GM18858 (cell line): ENCODE measurements at regions not wholly inside any gene's neighbourhood (a gene's known extent, or its start where the extent isn't known, plus 50 kb on each side); places are given as distances from the start of the nearest gene placed in this dataset.

Source experiments
- ATAC-seq: cut with Tn5 transposase; IDR thresholded peaks from one replicate; pipeline ENCODE4 v1.9.1; 2021; ENCODE audit not compliant: unreplicated experiment

DNA sequence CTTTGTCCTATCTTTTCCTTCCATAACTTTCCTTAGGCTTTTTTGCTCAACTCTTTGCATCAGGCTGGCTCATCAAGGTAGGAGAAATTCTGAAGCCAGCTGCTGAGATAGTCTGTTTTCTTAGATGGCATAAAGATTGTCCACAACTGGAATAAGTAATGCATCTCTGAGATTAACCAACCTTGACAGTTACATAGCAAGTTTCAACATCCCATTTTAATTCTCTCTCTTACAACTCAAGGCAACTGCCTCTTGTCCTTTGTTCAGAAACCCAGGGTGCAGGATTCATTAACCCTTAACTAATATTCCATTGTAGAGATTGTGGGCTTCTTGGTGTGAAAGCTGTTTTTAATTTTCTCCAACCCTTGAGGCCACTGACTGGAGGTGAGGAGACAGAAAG, 239.2 kb downstream of the LACC1 start:
- ATAC-seq = no peak

DNA sequence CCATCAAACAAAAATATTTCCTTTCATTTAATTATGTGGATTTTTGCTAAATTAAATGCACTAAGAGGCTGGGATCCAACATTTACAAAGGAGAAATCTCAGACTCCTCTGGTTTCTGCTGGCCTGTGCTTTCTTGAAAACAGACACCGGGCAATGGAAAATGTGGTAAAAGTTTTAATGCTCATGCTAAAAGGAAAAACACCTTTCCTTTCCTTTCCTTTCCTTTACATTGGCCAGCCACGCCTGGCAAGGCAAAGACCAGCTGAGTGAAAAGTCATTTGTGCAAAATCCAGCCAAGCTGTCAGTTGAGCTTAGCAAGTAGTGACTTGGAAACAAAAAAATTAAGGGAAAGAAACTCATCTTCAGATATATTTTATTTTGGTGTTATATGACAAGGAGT, 240.3 kb downstream of the LACC1 start:
- ATAC-seq = no peak

DNA sequence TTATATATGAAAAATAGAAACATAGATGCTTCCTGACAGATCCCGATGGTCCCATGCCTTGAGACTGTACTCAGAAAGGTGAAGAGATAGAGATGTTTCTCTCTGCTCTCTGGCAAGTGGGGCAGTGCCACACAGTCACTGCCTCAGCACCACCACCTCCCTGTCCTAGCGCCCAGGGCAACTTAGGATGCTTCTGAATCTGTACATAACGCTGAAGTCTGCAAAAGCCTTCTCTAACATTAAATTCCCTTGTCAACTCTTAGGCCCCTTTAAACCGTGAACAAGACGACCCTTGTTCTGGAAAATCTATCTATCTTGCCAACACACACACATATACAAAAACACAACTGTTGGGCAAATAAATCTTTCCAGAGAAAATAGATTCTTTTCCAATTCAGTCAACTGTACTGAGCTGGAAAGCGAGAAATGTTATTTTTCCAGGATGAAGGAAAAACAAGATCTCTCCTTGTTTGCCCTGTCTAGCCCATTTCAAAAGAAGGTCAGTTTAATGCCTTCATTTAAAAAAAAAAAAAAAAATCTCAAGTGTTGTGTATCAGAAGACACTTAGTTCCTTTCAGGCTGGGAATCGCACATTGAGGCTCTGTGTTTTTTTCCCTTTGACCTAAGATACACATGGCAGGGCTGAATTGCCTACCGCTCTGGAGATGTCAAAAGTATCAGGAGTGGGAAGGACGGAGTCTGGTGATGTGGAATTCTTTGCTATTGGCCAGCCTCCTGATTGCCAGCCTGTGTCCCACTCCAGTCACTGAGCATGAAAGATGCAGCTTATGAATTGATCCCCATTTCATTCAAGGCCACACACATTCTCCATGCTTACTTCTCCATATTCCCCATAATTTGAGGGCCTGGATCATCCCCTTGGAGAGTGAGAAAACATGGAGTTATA, 241.4 kb downstream of the LACC1 start:
- no peak for ATAC-seq

DNA sequence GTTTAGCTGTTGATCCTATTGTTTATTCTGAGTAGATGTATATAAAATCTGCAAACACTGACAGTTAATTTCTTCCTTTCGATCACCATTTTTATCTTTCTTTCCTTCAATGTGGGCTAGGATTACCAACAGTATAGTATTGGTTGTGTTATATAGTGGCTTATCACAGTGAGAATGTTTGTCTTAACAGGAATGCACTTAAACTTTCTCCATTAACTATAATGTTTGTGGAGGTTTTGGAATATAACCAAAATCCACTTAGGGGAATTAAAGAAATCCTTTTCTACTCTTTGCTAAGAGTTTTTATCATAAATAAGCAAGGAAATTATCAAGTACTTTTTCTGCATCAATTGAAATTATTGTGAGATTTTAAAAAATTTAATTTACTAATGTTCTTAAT, 244.6 kb downstream of the LACC1 start:
- ATAC-seq = no peak

DNA sequence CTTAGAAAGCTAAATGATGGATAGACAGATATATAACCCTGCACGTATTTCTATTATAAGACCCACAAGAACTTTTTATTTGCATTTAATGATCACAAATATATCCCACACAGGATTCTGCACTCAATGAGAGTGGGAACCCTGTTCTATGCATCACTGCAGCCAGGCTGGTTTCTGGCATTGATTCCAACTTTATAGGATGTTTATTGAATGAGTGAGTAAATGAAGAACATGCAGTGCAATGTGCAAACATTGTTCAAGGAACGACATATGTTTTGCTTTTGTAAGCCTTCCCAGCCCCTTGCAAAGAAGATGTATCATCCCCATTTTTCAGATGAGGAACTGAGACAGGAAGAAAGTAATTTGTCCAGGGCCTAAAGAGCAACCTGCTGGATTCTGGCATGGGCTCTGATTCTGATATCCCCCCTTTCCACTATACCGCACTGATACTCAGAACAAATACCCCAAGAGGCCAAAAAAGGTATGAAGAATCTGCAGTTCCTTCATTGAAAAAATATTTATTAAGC, 246.3 kb downstream of the LACC1 start:
- ATAC-seq = no peak

DNA sequence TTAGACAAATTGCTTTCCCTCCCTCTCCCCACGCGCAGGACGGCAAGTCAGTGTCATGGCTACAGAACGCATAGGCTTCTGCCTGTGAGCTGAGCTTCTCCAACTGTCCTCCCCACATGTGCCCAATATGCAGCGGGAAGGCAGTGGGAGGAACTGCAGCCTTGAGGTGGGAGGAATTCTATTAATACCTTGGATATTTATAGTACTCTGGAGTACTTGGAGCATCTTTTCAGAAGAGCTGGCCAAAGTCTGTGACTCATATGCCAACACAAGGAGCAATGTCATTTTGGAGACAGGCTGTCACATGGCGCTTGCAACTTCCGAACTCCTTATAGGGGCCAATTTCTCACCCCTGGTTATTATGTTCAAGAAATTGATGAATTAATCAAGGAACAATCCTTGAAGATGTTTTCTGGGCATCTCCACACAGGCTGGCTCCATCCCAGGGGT, 245.0 kb upstream of the SERP2 start:
- no peak for ATAC-seq

DNA sequence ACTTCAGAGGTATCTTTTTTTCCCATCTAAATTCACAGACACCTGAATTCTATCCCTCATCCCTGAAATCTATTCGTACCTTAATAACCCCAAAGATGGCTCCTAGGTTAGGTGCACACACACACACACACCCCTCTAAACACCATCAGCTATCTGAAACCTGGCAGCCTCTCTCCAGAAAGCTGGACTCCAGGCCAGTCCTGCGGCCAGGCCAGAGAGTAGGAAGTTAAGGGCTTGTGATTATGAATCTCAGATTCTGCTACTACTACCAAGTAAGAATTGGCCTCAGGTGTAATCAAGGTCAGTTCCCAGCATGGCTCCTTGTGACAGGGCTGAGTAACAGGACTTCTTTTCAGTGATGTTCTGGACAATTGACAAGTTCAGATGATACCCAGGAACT, 244.2 kb upstream of the SERP2 start:
- no peak for ATAC-seq

DNA sequence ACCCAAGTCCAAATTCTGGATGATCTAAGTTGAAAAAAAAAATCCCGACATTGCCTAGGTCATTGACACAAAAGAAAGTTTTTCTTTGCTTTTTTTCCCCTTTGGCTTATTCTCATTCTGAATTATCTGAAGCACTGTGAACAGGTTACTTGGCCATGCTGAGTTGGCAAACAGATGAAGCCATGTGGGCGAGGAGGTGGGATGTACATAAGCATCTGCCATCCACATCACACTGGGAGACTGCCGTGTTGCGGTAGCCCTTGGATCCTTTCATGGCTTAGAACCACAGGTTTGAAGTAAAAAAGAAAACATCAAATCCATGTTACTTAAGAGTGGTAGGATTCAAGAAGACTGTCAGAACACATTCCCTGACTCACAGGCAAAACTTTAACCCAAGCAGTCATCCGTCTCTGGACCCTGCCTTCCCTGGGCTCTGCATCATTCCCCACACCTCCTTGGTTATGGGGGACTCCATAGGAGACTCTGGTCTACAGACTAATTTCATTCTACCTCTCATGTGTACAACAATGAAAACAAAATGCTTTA, 242.5 kb upstream of the SERP2 start:
- no peak for ATAC-seq

DNA sequence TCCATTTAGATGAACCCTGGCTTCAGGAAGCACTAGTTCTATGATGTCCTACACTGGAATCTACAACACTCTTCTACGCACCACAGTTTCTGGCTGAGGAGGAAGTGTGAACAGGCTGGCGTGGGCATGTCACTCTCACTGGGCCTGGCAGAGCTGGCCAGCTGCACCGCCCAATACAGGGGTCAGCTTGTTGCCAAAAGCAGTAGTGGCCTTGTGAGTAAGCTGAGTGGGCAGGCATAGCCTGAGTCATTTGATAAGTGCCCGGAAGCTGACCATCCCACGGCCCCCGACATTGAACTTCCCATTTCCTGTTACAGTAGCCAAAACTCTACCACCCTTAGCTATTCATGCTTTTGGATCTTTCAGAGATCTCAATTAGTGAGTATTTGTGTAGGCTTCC, 240.9 kb upstream of the SERP2 start:
- ATAC-seq = no peak

DNA sequence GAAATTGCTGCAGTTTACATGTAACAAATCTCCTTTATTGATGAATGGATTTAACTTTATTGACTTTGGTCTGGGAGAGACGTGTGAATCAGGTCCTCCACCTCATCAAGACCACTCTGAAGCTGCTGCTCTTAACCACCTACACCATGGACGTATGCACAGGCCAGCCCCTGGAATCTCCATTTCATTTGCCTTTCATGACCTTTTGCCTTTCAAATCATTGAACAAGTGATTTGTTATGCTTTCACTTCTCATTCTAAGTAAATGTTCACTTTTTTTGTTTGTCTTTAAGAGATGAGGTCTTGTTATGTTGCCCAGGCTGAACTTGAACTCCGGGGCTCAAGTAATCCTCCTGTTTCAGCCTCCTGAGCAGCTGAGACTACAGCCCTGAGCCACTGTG, 240.0 kb upstream of the SERP2 start:
- ATAC-seq = no peak

DNA sequence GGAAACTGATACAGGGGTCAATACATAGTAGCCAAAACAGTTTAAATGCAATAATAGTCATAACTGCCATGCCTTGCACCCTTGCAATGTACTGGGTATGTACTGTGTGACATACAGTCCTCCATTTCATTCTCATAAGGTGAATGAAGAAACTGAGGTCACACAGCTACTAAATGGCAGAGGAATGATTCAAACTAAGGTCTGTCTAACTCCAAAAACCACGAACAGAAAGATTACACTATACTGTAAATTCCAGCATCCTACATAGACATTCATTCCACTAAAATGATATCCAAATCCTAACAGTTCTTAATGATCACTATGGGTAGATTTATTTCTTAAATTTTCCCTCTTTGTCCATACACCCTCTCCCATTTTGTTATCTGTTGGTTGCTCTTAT, 238.1 kb upstream of the SERP2 start:
- ATAC-seq = no peak

DNA sequence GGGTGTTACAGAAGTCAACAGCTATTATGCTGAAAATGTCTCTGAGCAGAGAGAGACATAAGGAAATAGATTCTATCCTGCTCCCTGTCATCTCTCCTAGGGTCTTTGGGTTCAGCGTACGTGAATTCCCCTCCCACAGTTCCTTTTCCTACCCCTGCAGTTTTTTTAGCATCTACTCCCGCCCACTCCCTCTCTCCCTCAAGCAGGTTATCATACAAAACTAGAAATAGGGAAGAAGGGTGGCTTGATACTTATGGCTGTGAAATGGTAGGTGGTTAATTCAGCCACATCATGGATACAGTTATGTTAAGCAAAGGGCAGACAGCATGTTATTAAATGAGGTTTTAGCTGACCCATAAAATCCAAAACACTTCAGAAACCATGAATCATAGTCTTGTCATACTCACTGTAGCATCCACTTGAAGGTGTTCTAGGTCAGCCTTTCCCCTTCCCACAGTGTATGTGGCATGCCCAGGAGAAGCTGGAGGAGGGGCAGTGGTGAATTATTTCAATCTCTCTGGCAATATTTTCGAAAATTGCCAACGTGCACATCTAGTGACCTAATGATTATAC, 236.8 kb upstream of the SERP2 start:
- no peak for ATAC-seq

DNA sequence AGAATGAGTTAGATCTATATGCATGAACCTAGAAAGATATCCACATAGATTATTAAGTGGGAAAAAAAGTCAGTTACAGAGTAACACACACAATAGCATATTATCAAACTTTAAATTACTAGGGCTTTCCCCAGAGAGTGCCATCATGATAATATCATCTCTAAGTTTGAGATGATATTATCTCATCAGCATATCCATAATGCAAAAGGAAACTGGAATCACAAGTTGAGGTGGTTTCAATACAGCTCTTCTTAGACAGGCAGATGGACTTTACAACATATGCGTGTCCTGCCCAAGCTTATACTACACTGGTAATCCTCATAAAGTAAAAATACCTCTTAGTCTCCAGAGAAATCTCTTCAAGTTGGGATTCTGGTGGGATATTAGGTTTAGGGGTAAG, 236.2 kb upstream of the SERP2 start:
- ATAC-seq = no peak

DNA sequence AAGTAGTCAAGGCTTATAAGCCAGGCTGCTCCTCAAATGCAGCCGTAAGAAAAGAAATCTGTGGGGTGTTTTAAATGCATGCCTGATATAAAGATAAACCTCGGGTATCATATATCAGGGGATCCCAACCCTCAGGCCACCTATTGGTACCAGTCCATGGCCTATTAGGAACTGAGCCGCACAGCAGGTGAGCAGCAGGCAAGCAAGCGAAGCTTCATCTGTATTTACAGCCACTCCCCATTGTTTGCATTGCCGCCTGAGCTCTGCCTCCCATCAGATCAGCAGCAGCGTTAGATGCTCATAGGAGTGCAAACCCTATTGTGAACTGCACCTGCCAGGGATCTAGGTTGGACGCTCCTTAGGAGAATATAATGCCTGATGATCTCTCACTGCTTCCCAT, 233.5 kb upstream of the SERP2 start:
- ATAC-seq = no peak

DNA sequence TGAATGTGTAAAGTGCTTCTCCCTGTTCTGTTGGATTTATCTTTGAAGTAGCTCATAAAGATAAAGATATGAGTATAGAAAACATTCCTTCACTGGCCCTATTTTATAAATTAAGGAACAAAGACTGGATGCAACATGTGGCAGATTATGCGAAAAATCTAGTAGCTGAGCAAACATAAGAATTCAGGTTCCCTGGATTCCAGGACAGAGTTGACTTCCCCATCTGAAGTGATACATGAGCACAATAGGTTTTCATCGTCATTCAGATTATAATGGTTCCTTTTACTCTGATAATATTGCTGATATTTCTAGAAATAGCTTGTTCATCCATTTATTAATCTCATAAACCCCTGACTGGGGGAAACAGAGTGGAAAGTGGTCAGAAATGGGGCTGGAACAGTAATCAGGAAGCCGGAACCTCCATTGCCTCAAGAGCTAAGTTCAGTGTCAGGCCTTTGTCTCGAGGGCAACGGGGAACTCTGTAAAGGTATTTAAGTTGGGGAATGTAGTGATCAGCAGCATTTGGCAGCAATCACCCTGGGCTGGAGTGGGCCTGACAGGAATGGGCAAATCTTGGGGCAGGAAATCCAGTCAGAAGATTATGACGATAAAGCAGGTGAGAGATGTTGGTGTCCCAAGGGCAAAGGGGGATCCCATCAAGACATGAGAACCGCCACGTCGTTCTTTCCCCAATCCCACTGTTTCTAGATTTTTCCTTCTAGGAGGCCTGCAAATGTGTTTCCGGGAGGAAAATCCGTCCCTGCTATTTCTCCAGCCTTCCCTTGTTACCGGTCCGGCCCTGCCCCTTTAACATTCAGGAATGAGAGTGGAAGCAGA, 232.5 kb upstream of the SERP2 start:
- ATAC-seq = no peak

DNA sequence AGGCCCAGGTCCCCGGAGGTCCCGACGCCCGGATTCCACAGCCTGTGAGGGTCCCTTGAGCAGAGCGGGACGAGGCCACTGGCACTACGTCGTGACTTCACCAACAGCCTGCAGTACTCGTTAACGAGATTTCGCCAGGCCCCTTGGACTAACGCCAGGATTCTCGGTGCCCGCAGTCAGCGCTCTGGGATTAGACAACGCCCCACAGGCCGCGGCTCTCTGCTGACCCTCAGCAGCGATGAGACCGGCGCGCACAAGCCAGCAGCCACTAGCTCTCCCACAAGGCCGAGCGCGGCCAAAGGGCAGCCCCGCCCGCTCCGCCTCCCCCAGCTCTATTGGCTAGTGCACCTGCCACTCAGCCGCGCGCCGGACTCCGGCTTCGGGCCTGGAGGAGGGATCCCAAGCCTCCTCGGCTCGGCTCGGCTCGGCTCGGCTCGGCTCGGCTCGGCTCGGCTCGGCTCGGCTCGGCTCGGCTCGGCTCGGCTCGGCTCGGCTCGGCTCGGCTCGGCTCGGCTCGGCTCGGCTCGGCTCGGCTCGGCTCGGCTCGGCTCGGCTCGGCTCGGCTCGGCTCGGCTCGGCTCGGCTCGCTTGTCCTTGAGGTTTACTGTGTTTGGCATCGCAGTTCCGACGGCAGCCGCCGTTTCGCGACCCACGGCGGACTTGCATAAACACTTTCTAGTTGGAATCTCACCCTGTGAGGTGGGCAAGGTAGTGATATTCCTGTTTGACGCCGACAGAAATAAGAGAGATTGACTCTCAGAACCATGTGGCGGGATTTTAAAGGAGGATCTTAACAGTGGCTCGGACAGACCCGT, 231.7 kb upstream of the SERP2 start:
- ATAC-seq = peak; percentile 99

DNA sequence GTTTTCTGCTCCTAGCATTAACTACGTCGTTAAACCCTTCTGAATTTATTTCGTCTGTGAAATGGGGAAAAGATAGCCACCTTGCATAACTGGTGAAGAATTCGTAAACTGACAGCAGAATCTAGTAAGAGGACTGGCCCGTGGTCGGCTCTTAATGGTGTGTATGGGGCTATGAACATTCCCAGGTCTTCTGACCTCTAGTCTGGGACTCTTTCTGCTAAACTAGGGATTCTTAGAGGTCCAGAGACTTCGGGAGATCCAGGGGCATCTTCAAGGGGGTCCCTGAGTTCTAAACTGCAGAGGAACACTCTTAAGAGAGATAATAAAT, 231.1 kb upstream of the SERP2 start:
- no peak for ATAC-seq

DNA sequence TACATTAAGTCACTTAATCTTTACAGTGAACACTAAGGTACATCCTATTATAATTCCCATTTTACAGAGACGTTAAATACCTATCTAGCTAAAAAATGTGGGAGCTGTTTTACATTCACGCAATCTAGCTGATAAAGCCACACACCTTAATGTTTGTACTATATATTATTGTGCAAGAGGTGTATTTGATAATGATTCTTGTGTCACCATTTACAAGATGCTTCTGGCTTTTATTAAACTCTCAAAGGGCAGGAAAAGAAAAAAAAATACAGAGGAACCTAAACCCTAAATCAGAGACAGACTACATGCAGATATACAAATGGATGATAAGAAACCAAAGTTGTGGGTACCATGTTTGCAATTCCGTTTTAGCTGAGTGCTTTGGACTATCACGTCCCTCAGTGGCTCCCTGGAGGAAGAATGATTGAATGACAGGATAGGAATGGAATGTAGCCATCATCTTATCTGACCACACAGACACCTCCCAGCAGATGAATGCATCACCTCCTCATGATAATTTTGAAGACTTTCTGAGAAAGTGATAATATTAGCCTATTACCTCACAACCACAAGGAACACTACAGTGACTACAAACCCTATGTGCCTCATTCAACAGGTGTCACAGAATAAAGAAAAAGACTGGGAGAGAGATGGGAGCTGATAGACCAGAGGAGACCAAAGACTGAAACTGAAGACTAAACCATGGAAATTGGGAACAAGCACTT, 230.5 kb upstream of the SERP2 start:
- no peak for ATAC-seq

DNA sequence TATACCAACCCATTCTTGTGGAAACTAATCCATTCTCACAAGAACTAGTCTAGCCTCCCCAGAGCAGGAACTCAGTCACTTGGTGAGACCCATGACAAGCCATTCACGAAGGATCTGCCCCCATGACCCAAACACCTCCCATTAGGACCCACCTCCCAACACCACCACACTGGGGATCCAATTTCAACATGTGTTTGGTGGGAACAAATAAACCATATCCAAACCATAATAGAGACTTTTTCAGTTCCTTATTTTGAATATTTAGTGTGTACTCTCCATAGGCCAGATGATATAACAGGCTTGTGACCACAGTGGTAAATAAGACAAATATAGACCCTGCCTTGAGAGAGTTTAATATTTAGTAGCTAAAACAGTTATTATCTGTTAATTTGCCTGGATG, 227.5 kb upstream of the SERP2 start:
- no peak for ATAC-seq

DNA sequence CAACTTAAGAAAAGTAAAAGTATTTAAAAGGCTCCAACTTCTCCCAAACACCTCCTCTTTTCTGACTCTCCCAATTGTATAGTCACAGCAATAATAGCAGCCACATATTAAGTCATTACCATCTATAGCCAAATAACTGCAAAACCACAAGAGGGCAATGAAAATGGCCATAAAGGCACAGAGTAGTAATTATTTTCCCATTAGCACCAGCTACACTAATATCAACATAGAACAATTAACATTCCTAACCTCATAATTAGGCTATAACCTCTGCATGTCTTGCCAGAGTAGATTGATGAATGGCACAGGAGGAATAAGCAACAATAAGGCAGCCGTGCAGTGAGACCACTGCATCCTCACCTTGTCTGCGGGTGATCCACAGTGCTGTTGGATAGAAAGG, 226.4 kb upstream of the SERP2 start:
- ATAC-seq = no peak
